HG03039 (cell line): ENCODE measurements at regions not wholly inside any gene's neighbourhood (a gene's known extent, or its start where the extent isn't known, plus 50 kb on each side); places are given as distances from the start of the nearest gene placed in this dataset.
"Not testable (repeated sequence)": the region's sequence is repeated elsewhere in the genome, so short reads cannot be mapped to it uniquely, and the experiment has no call there.

Source experiments
- ATAC-seq: cut with Tn5 transposase; IDR thresholded peaks from one replicate; pipeline ENCODE4 v1.9.1; 2021; ENCODE audit warnings: mild to moderate bottlenecking, moderate library complexity; ENCODE audit not compliant: unreplicated experiment

DNA sequence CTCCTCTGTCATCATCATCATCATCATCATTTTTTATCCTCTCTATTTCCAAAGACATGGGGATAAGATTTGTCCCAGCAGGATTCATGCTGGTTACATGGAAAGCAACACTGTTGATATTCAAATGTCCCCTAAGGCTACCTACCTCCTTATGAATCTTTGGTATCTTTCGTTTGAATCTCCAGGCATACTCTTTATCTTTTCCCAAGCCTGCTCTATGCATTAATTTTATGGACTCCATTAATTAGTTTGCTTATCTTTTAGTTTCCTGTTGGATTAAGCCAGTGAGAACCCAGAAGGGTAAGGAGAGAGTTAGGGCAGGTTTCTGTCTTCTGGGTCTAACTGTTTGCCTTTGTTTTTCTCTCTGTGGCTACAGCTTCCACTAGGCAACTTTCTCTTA is 129.6 kb upstream of the GOT2 start:
- ATAC-seq: no peak

DNA sequence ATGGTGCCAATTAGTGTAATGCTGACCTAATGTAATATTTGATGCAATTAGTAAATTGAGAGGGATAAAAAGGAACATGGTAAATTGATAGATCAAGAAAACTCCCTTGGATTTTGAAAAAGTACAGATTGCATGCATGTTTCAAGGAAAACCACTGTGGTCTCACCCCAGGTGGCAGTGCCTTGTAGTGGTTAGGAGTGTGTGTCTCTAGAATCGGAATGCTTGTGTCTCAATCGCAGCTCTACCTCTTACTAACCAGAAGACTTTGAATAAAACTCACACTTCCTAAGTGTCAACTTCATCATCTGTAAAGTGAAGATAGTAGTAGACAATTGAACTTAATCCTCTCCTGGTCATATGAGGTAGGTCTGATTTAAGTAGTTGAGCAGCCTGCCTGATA is 128.9 kb upstream of the GOT2 start:
- no peak for ATAC-seq

DNA sequence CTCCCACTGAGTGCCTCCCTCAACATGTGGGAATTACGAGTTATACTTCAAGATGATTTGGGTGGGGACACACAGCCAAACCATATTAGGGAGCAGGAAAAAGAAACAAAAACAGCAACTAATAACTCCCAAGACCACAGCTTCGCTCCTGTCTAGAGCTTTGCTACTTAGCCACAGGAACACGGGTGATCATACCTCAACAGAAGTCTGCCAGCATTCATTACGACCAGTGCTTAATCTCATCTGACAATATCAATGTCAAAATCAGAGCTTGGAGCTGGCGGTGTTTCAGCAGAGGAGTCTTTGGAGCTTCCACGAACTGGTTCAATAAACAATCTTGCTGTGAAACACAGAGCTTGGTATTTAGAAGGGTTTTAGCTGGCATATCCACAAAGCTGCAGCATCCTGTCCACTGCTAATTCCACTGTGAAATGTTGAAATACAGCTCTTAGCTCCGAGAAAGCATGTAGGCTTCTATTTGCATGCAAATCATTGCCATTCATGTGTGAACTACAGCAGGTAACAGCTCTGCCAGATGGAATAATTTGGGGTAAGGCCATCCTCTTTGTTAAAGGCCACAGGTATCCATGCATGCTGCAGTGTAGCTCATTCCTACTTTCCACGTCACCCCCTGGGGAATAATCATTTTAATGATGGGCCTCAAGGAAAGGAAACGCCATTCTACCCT is 128.4 kb upstream of the GOT2 start:
- no peak for ATAC-seq

DNA sequence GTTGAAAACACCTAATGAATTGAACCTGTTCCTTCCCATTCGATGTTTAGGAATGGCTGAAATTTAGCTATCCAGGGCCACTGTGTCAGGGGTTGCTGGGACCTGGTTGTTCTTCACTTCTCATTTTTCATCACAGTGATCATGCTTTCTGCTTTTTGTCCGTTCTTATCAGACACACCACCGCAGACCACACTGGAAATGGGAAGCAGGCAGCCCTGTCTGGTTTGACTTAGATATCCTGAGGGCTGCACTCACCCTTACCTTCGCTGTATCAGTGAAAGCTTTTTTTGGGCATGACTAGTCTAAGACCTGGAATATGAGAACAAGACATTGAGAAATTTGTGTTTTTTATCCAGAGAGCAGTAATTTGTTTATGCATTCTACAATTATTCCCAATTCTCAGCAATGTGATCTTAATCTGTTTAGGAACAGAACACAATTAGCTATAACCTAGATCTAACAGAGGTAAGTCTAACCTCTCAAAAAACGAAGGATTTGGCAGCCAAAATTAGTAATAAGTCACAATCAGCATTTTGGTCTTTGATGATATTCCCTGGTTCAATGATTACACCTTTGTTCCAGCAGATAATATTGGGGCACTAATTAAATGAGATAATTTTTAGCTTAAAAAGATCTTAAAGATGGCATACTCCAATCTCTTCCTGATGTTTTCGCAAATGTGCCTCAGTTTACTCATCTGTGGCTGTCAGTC is 126.0 kb upstream of the GOT2 start:
- no peak for ATAC-seq

DNA sequence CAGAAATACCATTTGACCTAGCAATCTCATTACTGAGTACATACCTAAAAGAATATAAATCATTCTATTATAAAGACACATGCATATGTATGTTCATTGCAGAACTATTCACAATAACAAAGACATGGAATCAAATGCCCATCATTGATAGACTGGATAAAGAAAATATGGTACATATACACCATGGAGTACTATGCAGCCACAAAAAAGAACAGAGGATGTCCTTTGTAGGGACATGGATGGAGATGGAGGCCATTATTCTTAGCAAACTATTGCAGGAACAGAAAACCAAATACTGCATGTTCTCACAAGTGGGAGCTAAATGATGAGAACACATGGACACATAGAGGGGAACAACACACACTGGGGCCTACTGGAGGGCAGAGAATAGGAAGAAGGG is 124.5 kb upstream of the GOT2 start:
- not testable (repeated sequence) for ATAC-seq

DNA sequence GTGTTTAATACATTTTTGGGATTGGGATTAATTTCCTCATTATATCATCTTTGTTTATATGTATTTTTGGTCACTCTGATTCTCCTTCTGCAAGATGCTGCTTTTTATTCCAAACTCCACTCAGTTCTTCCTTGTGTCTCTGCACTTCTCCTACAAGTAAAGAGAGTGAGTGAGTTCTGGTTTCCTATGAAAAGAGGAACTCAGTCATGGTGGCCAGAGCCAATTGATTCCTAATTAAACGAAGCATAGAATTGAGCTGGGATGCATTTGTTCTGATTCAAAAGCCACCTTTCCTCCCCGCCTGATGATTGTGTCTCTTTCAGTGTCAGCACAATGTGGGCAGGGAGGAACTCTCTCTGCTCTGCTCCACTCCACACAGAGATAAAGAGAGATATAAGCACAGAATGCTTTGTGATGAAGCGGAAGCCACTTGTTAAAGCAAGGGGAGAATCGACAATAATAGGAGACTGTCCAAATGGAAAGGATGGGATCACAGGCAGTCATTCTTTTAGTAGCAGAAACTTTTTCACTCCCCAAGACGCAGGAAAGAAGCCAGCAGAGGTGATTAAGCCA is 121.3 kb upstream of the GOT2 start:
- no peak for ATAC-seq

DNA sequence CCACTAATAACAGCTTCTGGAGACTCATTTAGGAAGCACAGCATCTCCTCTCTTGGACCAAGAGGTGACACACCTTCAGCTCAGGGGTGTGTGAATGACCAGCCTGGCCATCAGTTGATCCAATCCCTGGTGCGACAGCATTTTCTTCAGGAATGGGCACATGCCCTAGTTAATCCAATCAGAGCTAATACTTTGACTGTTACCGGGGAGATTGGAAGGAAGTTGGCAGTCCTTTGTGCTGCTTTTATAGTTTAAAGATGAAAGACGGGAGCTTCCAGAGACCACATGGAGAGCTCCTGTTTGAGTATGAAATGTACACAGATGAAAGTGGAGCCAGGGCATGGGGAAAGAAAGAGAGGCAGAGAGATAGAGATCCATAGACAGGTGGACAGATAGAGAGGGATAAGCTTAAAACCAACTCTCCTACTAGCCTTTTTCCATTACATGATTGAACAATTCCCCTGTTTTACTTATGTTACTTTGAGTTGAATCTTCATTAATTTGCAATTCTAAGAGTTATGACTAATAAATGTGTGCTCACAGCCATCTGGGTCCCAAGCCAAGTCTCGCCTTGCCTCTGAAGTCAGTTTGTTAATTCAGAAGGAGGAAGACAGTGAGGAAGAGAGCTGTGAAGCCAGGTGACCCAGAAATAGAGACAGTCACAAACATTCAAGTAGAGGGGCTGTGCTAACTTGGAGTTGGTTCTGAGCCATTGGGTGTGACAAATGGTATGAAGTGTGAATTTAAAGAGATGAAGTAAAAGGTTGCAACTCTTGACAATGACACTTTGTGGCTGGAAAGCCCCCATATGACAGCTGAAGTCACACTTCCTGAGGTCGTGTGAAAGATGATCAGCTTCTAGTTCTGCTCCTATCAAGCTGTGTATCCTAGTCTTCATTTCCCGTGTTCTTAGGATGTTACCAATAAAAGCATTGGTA is 120.0 kb upstream of the GOT2 start:
- ATAC-seq: peak; percentile 54

DNA sequence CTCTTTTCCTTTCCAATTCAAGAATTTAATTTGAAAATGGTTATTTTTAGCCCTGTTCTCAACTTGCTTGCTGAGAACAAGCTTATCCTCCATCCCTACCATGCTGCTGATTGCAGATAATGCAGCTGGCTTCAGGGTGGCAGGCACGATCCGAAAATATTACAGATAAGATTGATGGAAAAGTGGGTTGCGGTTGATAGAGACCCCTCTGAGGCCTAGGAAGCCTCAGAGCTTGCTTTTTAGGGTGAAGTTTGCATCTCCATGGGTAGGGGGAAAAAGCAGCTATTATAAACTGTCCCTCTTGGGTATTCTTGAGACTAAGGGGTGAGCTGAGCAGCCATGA is 116.5 kb upstream of the GOT2 start:
- ATAC-seq: no peak

DNA sequence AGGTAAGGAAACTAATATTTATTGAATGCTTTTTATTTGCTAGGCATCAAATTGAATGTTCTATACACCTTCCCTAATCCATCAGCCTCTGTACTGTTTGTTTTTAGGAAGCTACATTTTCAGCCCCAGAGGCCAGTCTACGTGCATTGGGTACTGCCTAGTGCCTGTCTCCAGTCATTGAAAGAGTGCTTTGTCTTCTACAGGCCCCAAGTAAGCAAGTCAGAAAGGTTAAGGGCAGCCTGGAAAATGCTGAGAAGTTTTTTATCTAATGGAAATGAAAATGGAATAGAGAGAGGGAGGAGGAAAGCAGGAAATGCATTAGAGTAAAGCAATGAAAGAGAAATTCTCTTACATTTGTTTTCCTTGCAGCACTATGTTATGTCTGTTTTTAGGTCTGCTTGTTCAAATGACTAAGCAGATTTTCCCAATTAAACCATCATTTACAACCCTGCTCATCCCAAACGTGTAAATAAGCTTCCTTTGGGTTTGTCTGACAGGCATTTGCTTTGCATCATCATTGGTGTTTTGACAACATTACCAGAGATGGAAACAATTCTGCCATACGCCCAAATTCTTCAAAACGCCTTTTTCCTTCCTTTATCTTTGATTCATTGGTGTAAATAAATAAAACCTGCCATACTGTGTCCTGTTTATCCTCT is 116.0 kb upstream of the GOT2 start:
- no peak for ATAC-seq

DNA sequence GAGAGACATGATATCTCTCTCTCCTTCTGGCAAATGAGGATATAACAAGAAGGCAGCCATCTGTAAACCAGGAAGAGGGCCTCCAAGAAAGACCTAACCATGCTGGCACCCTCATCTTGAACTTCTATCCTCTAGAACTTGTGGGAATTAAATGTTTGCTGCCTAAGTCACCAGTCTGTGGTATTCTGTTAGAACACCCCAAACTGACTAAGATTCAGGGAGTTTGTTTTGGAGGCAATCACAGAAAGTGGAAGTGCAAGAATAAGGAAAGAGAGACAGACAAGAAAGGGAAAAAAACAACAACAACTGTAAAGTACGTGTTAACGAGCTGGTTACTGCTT is 114.5 kb upstream of the GOT2 start:
- ATAC-seq: no peak

DNA sequence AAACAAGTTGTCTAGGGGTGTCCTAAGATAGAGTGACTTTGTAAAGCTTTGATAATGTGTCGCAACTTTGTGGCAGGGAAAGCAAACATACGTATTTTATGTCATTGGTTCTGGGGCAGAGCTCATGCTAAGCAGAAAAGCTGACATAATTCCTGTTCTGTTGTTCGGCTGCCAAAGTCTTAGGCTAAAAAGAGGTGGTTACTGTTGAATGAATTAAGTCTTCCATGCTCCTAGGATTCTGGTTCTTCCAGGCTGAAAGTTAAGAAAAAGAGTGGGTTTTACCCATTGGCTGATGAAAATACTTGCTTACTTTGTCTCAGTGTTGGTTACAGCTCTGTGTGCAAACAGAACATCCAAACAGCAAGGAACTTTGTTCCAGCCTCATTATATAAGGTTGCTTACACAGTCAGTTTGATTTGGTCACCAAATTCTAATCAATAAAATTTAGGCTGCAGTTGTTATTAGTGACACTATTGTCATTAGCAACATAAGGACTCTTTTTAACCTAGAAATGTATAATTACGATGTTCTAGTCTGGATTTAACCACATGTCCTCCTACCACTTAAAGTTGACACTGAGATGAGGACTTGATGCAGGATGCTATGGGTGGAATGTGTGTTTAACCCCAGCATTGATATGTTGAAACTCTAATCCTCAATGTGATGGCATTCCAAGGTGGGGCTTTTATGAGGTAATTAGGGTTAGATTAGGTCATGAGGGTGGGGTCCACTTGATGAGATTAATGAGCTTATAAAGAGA is 114.0 kb upstream of the GOT2 start:
- ATAC-seq: no peak

DNA sequence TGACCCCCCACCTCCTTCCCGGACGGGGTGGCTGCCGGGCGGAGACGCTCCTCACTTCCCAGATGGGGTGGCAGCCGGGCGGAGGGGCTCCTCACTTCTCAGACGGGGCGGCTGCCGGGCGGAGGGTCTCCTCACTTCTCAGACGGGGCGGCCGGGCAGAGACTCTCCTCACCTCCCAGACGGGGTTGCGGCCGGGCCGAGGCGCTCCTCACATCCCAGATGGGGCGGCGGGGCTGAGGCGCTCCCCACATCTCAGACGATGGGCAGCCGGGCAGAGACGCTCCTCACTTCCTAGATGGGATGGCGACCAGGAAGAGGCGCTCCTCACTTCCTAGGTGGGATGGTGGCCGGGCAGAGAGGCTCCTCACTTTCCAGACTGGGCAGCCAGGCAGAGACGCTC is 112.1 kb upstream of the GOT2 start:
- ATAC-seq: not testable (repeated sequence)

DNA sequence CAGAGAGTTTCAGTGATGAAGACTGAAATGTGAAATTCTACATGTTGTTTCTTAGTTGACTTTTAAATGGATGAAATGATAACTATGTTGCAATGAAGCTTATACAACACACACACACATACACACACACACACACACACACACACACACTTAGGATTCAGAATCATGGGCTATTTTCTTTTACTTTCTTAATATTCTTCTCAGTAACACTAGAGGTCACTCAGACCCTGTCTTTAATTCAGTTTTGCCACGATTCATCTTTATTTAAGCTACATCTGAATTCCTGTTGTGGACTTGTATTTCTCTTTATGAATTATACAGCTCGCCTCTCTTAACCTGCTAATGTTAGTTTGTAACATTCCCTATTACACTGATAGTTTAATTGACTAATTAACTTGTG is 109.6 kb upstream of the GOT2 start:
- no peak for ATAC-seq

DNA sequence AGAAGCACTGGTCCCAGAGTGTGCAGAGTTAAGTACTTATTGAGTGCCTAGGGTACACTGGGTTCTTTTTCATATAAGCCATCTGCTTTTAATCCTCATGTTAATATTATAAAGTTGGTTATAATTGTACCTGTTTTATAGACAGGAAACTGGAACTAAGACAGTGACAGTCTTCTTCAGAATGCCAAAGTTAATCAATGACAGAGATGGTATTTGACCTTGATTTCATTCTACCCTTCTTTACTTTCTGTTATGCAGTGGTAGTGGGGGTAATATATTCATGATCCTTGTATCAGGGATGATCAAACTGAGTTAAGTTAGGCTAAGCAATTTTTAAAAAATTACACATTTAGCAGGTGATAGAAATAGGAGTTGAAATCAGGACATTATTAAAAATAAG is 108.6 kb upstream of the GOT2 start:
- no peak for ATAC-seq

DNA sequence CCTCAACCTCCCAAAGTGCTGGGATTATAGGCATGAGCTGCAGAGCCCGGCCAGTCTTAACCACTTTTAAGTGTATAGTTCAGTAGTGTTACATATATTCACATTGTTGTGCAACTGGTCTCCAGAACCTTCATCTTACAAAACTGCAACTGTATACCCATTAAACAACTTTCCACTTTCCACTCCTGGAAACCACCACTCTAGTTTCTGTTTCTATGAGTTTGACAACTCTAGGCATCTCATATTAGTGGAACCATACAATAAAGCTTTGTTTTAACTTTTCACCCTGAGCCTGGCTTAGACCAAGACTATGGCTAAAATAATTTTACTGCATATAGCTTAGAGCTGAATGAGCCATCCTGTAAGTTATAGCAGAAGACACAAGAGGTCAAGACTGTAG is 108.0 kb upstream of the GOT2 start:
- ATAC-seq: no peak

DNA sequence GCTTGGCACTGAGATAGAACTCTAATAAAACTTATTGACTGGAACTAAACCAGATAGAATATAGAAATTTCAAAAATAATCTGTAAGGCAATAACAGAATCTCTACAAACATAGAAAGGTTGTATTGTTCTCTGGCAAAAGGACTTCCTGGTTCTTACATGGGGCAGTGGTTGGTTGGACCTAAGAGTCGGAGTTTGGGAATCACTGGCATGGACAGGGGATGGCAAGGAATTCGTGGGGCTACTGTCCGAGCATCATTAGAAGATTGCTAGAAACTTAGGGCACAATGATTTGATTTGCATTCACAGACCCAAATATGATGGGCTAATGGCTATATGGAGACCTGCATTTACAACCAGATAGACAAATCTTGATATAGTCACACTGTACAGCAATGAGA is 103.8 kb upstream of the GOT2 start:
- ATAC-seq: no peak

DNA sequence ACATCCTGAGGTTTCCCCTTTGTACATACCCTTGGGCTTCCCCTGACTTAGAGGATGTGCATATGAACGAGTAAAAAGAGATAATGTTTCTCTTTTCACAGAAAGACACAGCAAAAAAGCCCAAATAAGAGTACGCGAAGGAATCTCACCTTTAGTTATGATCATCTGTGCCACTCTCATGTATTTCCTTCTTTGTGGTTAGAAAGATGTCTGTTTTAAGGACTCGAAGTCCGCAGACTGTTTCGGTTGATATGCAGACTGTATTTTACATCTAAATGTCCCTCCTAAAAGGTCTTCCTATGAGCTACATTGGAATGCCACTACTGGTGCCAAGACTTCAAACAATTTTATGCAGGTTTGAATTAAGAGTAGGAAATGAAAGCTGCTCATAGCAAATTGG is 102.3 kb upstream of the GOT2 start:
- ATAC-seq: no peak

DNA sequence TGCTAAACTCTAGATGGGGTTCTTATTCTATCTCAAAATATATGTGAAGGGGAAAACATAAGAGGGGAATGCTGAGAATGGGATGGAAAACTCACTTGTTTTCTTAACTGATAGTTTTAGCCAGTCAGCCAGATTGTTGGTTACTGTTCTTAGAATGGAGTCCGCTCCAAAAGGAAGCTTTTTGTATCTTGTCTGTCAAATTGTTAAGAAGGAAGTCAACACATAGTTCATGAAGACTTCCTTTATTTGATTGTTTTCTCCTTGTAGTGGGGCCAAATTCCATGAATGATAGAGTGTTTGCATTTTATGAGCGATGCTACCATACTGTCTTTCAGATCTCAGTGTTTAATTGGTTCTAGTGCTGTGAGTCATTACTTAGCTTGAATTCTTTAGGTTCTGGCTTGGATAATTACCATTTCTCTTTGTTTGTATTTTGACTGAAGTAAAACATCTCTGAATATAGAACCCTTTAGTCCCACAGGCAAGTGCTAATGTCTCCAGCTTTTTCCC is 98.3 kb upstream of the GOT2 start:
- ATAC-seq: no peak

DNA sequence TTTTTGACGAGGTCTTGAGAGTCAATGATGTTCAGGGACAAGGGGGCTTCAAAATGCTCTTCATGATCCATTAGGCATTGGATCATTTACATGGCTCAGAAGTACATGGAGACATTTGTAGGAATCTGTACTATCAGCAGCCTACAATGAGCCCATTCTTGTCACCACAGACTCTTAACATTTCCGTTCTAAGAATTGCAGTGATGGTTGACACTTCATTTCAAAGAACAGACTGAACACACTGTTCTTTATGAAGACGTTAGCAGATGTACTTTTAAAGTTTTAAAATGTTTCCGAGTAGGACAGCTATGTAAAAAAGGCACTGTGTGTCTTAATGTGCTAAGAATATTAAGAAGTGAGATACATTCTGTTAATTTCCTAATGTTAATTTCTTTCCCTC is 97.3 kb upstream of the GOT2 start:
- no peak for ATAC-seq

DNA sequence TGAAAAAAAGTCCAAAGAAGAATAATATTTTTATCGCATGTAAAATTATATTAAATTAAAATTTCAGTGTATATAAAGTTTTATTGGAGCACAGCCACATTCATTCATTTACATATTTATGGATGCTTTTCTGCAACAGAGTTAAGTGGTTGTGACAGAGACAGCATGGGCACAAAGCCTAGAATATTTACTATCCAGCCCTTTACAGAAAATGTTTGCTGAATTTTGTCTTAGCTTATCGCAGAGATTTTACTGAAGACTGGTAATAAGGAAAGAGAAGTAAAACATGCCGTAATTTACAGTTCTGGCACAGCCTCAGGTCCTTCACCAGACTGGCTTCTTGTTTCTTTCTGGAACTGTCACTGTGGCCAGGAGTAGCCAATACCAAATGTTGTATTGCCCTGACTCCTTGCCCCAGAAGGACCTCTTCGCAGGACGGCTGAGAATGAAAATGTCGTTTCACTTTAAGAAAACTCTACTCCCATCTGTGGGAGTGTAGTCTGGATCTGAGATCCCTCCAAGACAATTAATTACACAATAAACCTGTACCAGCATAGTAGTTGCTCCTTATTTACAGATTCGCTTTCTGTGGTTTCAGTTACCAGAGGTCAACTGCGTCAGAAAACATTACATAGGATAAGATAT is 94.9 kb upstream of the GOT2 start:
- ATAC-seq: no peak
